ENCODE measurements at regions not wholly inside any gene's neighbourhood (a gene's known extent, or its start where the extent isn't known, plus 50 kb on each side); places are given as distances from the start of the nearest gene placed in this dataset.
"Not testable (repeated sequence)": the region's sequence is repeated elsewhere in the genome, so short reads cannot be mapped to it uniquely, and the experiment has no call there.

DNA sequence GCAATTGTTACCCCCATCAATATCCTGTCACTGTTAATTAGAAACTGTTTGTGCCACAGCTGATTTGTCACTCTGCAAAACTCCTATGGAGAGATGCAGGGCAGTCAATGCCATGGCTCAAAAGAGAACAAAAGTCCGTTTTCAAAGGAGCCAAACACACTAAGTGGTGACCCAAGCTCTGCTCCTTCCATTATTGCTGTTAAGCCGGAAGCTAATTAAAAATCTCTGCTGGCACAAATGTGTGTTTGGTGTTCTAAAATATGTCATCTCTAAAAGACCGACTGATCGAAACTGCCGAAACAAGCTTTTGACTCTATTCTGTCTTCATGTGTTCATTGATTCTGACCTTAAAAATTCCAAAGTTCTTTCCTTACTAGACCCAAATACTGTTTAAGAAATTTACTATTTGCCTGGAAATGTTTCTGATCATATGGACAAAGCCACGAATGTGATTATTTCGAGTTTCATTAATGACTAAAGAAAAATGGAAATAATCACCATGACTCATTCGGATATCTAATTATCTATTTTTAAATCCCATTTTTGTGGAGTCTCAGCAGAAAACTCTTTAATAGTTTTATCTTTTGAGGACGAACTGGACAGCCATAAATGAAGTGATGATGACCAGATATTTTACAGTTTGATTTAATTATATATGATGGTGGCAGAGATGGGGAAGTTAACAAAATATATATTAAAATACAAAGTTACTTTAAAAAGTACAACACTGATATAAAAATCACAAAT is 287.6 kb downstream of the SOCS6 start:
- TF ChIP-seq CTCF (IDR thresholded peaks at IDR 0.05) (no peak), POLR2A (IDR thresholded peaks at IDR 0.05) (no peak)
- Histone ChIP-seq H3K4me3 (no peak overlapping the region), H3K27ac (no peak overlapping the region), H3K9me3 (no peaks in the 10 kb centered on the region), H3K36me3 (replicated peaks in 1 of 2; ENCODE audit: insufficient read depth in 1 of 2, low read depth in 2 of 2) (no peaks in the 10 kb centered on the region), H3K27me3 (no peaks in the 10 kb centered on the region), H3K4me1 (no peaks in the 10 kb centered on the region)
- intact Hi-C loops (cut with DNase I), result no loop called here
- DNase-seq (no peak), ATAC-seq (no peak)
- WGBS, 2 donors, result 54 to 55% methylated on average over 9 of the region's 9 CpGs

GRCh38 chr18:70574951-70575350 is 286.1 kb downstream of the SOCS6 start:
- DNase-seq; H3K4me1 ChIP-seq; ATAC-seq; H3K27ac ChIP-seq; intact Hi-C loops (cut with DNase I); H3K4me3 ChIP-seq; H3K36me3 ChIP-seq (replicated peaks in 1 of 2; ENCODE audit: insufficient read depth in 1 of 2, low read depth in 2 of 2); H3K9me3 ChIP-seq; H3K27me3 ChIP-seq: not testable (repeated sequence)

DNA sequence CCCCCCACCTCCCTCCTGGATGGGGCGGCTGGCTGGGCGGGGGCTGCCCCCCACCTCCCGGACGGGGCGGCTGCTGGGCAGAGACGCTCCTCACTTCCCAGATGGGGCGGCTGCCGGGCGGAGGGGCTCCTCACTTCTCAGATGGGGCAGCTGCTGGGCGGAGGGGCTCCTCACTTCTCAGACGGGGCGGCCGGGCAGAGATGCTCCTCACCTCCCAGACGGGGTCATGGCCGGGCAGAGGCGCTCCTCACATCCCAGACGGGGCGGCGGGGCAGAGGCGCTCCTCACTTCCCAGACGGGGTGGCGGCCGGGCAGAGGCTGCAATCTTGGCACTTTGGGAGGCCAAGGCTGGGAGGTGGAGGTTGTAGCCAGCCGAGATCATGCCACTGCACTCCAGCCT is 280.8 kb downstream of the SOCS6 start:
- H3K9me3 ChIP-seq; ATAC-seq; H3K27me3 ChIP-seq; H3K4me1 ChIP-seq; H3K4me3 ChIP-seq; DNase-seq; intact Hi-C loops (cut with DNase I); H3K27ac ChIP-seq; H3K36me3 ChIP-seq (replicated peaks in 1 of 2; ENCODE audit: insufficient read depth in 1 of 2, low read depth in 2 of 2): not testable (repeated sequence)
- WGBS, 2 donors, result 88 to 98% methylated on average over 8 to 11 of the region's 24 CpGs

- H3K27me3 ChIP-seq, result no peaks in the 10 kb centered on the region
- no peak overlapping the region for H3K4me3 ChIP-seq
- 35 to 38% methylated on average over 2 of the region's 2 CpGs for WGBS, 2 donors
- no peaks in the 10 kb centered on the region for H3K4me1 ChIP-seq
- no peak overlapping the region for H3K27ac ChIP-seq
- intact Hi-C loops (cut with DNase I), result no loop called here
- H3K9me3 ChIP-seq, result no peaks in the 10 kb centered on the region
- ATAC-seq, result no peak
- no peak for DNase-seq
- H3K36me3 ChIP-seq (replicated peaks in 1 of 2; ENCODE audit: insufficient read depth in 1 of 2, low read depth in 2 of 2), result no peaks in the 10 kb centered on the region
- TF ChIP-seq POLR2A (IDR thresholded peaks at IDR 0.05) (no peak), CTCF (IDR thresholded peaks at IDR 0.05) (no peak)
These were observed 270.6 kb downstream of the SOCS6 start for GRCh38 chr18:70559446-70559845.

DNA sequence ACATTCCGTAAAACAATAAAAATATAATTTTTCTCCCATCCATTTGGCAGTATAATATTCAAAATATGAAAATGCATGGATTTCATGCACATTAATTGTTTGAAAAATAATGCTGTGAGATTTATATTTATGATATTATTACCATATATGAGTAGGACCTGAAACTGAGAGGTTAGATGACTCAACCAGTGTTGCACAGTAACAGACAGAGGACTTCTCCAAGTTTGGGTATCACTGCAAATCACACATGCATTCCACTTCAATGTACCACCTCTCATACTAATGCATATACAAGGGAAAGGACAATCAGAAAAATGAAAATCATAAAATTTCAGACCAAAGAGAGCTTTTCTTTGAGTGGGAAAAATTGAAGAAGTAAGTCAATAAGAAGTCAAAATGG is 269.5 kb downstream of the SOCS6 start:
- no peak for TF ChIP-seq POLR2A (IDR thresholded peaks at IDR 0.05)
- no peak for TF ChIP-seq CTCF (IDR thresholded peaks at IDR 0.05)

DNA sequence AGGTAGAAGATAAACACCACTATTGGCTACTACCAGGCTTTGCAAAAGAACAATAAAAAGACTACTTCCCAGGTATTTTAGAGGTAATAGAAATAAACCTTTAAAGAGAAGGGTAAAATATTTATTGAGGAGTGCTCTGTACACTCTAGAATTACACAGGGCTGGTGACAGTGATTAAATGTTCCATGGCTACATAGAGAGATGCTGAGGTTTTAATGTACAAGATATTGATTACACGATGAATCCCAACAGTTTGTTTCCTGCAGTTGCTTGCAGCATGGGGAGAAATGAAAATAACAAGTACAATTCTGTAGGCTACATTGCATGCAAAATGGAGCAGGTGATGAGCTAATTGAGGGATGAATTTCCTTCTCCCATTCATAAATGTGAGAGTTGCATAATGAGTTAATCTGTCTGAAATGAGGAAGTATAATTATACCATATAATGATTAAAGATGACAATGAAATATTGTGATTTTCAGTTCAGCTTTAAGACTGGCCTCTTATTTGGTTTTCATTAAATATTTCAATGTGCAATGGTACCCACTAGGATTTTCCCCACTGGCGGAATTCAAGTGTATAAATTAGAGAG is 266.1 kb downstream of the SOCS6 start:
- no peak for TF ChIP-seq POLR2A (IDR thresholded peaks at IDR 0.05)
- Histone ChIP-seq H3K27me3 (no peaks in the 10 kb centered on the region), H3K36me3 (replicated peaks in 1 of 2; ENCODE audit: insufficient read depth in 1 of 2, low read depth in 2 of 2) (no peaks in the 10 kb centered on the region), H3K4me1 (no peaks in the 10 kb centered on the region), H3K4me3 (no peak overlapping the region), H3K9me3 (no peaks in the 10 kb centered on the region), H3K27ac (no peak overlapping the region)
- intact Hi-C loops (cut with DNase I), result no loop called here
- ATAC-seq (no peak), DNase-seq (no peak)
- WGBS, 2 donors, result 40 to 48% methylated on average over 2 of the region's 2 CpGs

More for the DNA sequence above, 269.5 kb downstream of the SOCS6 start:
- intact Hi-C loops (cut with DNase I), result no loop called here
- Histone ChIP-seq H3K4me3 (no peak overlapping the region), H3K4me1 (no peaks in the 10 kb centered on the region), H3K27ac (no peak overlapping the region), H3K36me3 (replicated peaks in 1 of 2; ENCODE audit: insufficient read depth in 1 of 2, low read depth in 2 of 2) (no peaks in the 10 kb centered on the region), H3K27me3 (no peaks in the 10 kb centered on the region), H3K9me3 (no peaks in the 10 kb centered on the region)
- ATAC-seq (no peak), DNase-seq (no peak)
- 60 to 61% methylated on average over 1 of the region's 1 CpG for WGBS, 2 donors
